ENCODE measurements at regions not wholly inside any gene's neighbourhood (a gene's known extent, or its start where the extent isn't known, plus 50 kb on each side); places are given as distances from the start of the nearest gene placed in this dataset.

GRCh38 chr1:234961456-234962339, 166.9 kb downstream of the TOMM20 start:
- DNase-seq (ENCODE audit: low read depth, low spot score) (no peak), ATAC-seq (no peak)
- POLR2A ChIA-PET, result interaction anchor here (1.2 kb wide), 1 partner anchor 13 kb away, joined by 4 read pairs; no protein-coding TSS in a partner anchor
- BruUV-seq (replicated peaks), result no TSS peak
- H3K79me2 ChIP-seq (ENCODE audit: insufficient read depth, low read length), result no peaks in the 10 kb centered on the region
- no peak overlapping the region for H3K27ac ChIP-seq (ENCODE audit: low read depth, low read length)
- H3K9me3 ChIP-seq (ENCODE audit: control insufficient read depth in 1 of 2, insufficient read depth in 1 of 2, low read depth in 1 of 2, low read length in 2 of 2), result no peaks in the 10 kb centered on the region
- CTCF ChIA-PET, result no interaction called here
- no peaks in the 10 kb centered on the region for H3K36me3 ChIP-seq (ENCODE audit: control insufficient read depth in 1 of 2, insufficient read depth in 2 of 2, low read length in 2 of 2)
- H2AFZ ChIP-seq (ENCODE audit: low read depth, low read length, poor library complexity, severe bottlenecking), result no peak overlapping the region
- TF ChIP-seq SP1 (IDR thresholded peaks at IDR 0.05; ENCODE audit: low read depth) (no peak), FOSL1 (IDR thresholded peaks at IDR 0.05; ENCODE audit: low read depth) (no peak), POLR2A (IDR thresholded peaks at IDR 0.05; ENCODE audit: borderline replicate concordance, extremely low read depth, insufficient read depth, insufficient read length) (no peak), REST (IDR thresholded peaks at IDR 0.05; ENCODE audit: low read depth) (no peak), CBX3 (IDR thresholded peaks at IDR 0.05; ENCODE audit: low read depth) (no peak), ZBTB33 (IDR thresholded peaks at IDR 0.05; ENCODE audit: extremely low read depth, insufficient replicate concordance, low read length) (no peak), CTCF (IDR thresholded peaks at IDR 0.05 in 2 of 3, conservative IDR thresholded peaks at IDR 0.05 in 1 of 3; ENCODE audit: borderline replicate concordance in 1 of 3, insufficient read depth in 1 of 3, low read depth in 2 of 3, low read length in 2 of 3) (no peak), ZFX (IDR thresholded peaks at IDR 0.05) (no peak), POLR2AphosphoS5 (IDR thresholded peaks at IDR 0.05; ENCODE audit: low read depth, low read length) (no peak)
- no peaks in the 10 kb centered on the region for H4K20me1 ChIP-seq (ENCODE audit: insufficient read depth)
- RAD21 ChIA-PET (ENCODE audit: low non-redundant PET in 1 of 2, low total read pairs in 2 of 2, uncharacterized antibody in 2 of 2, unreplicated experiment in 2 of 2), result no interaction called here
- H3K27me3 ChIP-seq (ENCODE audit: insufficient read depth, low read length), result no peaks in the 10 kb centered on the region; the same call in 1 of the 2 replicates
- no peak overlapping the region for H3K9ac ChIP-seq (ENCODE audit: low read length)
- no peak overlapping the region for H3K4me3 ChIP-seq (replicated peaks in 1 of 2; ENCODE audit: low read depth in 1 of 2, low read length in 2 of 2)
- intact Hi-C loops (cut with micrococcal nuclease), result no loop called here
- no peak overlapping the region for H3K4me2 ChIP-seq (ENCODE audit: low read length)
- H3K9me2 ChIP-seq (ENCODE audit: insufficient read depth), result no peaks in the 10 kb centered on the region
- peaks cover 13 to 23% of the 10 kb centered on the region in 2 experiments for H3K4me1 ChIP-seq (ENCODE audit: control insufficient read depth in 1 of 2, insufficient read depth in 2 of 2, low read length in 2 of 2)
